Calu3 (cell line): ENCODE measurements at regions not wholly inside any gene's neighbourhood (a gene's known extent, or its start where the extent isn't known, plus 50 kb on each side); places are given as distances from the start of the nearest gene placed in this dataset.

Experiments used
- BruUV-seq: library from RNA; stranded (reverse); fragments of 400-500 nt; replicated peaks from 2 replicates; lab custom pipeline; 2021; lab: Mats Ljungman, UMichigan
- CTCF ChIA-PET: fragments of 300-600 bp; sonication (Branson Sonifier 250); formaldehyde crosslinking; loops from one replicate; lab custom pipeline; 2022; ENCODE audit warnings: antibody characterized with exemption; lab: Charles Lee
- DNase-seq: peaks from one replicate; pipeline ENCODE4 v3.0.0; 2022
- H3K27ac Mint-ChIP-seq: one replicate; pipeline ENCODE4 v1.8.0; 2022; ENCODE audit warnings: mixed read lengths; ENCODE audit not compliant: unreplicated experiment
- H3K27me3 Mint-ChIP-seq: one replicate; pipeline ENCODE4 v1.8.0; 2022; ENCODE audit warnings: mixed read lengths; ENCODE audit not compliant: unreplicated experiment
- H3K36me3 Mint-ChIP-seq: one replicate; pipeline ENCODE4 v1.8.0; 2022; ENCODE audit warnings: mild to moderate bottlenecking, moderate library complexity, mixed read lengths; ENCODE audit not compliant: insufficient read depth, unreplicated experiment
- H3K4me1 Mint-ChIP-seq: one replicate; pipeline ENCODE4 v1.8.0; 2022; ENCODE audit warnings: mild to moderate bottlenecking, low read depth, mixed read lengths; ENCODE audit not compliant: unreplicated experiment
- H3K4me3 Mint-ChIP-seq: one replicate; pipeline ENCODE4 v1.8.0; 2022; ENCODE audit warnings: mild to moderate bottlenecking, low read depth, moderate library complexity, mixed read lengths; ENCODE audit not compliant: unreplicated experiment
- H3K9me3 Mint-ChIP-seq: one replicate; pipeline ENCODE4 v1.8.0; 2022; ENCODE audit warnings: low read depth, mixed read lengths; ENCODE audit not compliant: unreplicated experiment
- CTCF ChIP-seq: fragments of 200-600 bp; IDR thresholded peaks from one replicate; pipeline ENCODE4 v1.8.0; 2022; ENCODE audit warnings: antibody characterized with exemption; ENCODE audit not compliant: unreplicated experiment
- intact Hi-C: fragments of 100-400 bp; cut with micrococcal nuclease; formaldehyde crosslinking; loops from one replicate; pipeline ENCODE4 v1.10.0; 2022; ENCODE audit not compliant: unreplicated experiment

- TF ChIP-seq CTCF, result no peak
- peaks cover 9% of the 10 kb centered on the region for H3K36me3 Mint-ChIP-seq
- H3K9me3 Mint-ChIP-seq, result peaks cover 3% of the 10 kb centered on the region
- BruUV-seq, result no TSS peak
- intact Hi-C loops, result loop anchor here (10.0 kb wide), 1 partner anchor 57 kb away; the partner anchor contains the start of gene TMPRSS2
- no peak for DNase-seq
- H3K27ac Mint-ChIP-seq, result no peak overlapping the region
- H3K4me3 Mint-ChIP-seq, result no peak overlapping the region
- no peaks in the 10 kb centered on the region for H3K27me3 Mint-ChIP-seq
- CTCF ChIA-PET, result no interaction called here
- H3K4me1 Mint-ChIP-seq, result peaks cover 46% of the 10 kb centered on the region
These were observed 53.7 kb upstream of the TMPRSS2 start for GRCh38 chr21:41561701-41562100.

GRCh38 chr21:41560661-41561158, 52.8 kb upstream of the TMPRSS2 start:
- H3K9me3 Mint-ChIP-seq, result peaks cover 3% of the 10 kb centered on the region
- no peak overlapping the region for H3K27ac Mint-ChIP-seq
- H3K36me3 Mint-ChIP-seq, result peaks cover 9% of the 10 kb centered on the region
- no peak overlapping the region for H3K4me3 Mint-ChIP-seq
- intact Hi-C loops, result loop anchor here (10.0 kb wide), 1 partner anchor 56 kb away; the partner anchor contains the start of gene TMPRSS2
- CTCF ChIA-PET, result no interaction called here
- BruUV-seq, result no TSS peak
- H3K27me3 Mint-ChIP-seq, result no peaks in the 10 kb centered on the region
- DNase-seq, result no peak
- peaks cover 46% of the 10 kb centered on the region for H3K4me1 Mint-ChIP-seq
- no peak for TF ChIP-seq CTCF

- intact Hi-C loops, result loop anchor here (10.0 kb wide), 1 partner anchor 55 kb away; the partner anchor contains the start of gene TMPRSS2
- no TSS peak for BruUV-seq
These were observed 52.0 kb upstream of the TMPRSS2 start for GRCh38 chr21:41559658-41560631.

GRCh38 chr21:41558842-41559241, 50.9 kb upstream of the TMPRSS2 start:
- no TSS peak for BruUV-seq
- intact Hi-C loops, result no loop called here
- Mint-ChIP-seq H3K4me3 (no peak overlapping the region), H3K27me3 (no peaks in the 10 kb centered on the region), H3K27ac (no peak overlapping the region), H3K4me1 (peaks cover 37% of the 10 kb centered on the region), H3K9me3 (no peaks in the 10 kb centered on the region), H3K36me3 (no peaks in the 10 kb centered on the region)
- CTCF ChIA-PET, result no interaction called here
- DNase-seq, result no peak
- no peak for TF ChIP-seq CTCF

More at GRCh38 chr21:41559658-41560631, 52.0 kb upstream of the TMPRSS2 start:
- H3K27ac Mint-ChIP-seq, result no peak overlapping the region
- H3K36me3 Mint-ChIP-seq, result peaks cover 4% of the 10 kb centered on the region
- no peak for TF ChIP-seq CTCF
- H3K9me3 Mint-ChIP-seq, result no peaks in the 10 kb centered on the region
- H3K27me3 Mint-ChIP-seq, result no peaks in the 10 kb centered on the region
- H3K4me1 Mint-ChIP-seq, result peaks cover 40% of the 10 kb centered on the region
- CTCF ChIA-PET, result no interaction called here
- no peak overlapping the region for H3K4me3 Mint-ChIP-seq
- DNase-seq, result no peak
